ENCODE measurements at regions not wholly inside any gene's neighbourhood (a gene's known extent, or its start where the extent isn't known, plus 50 kb on each side); places are given as distances from the start of the nearest gene placed in this dataset.

- H3K27ac ChIP-seq: no peak overlapping the region
- TF ChIP-seq CTCF (conservative IDR thresholded peaks at IDR 0.05): no peak
Observed at GRCh38 chr2:128549646-128550260, 231.1 kb upstream of the HS6ST1 start.

GRCh38 chr2:128550389-128550788, 231.7 kb upstream of the HS6ST1 start:
- no peak for TF ChIP-seq CTCF (conservative IDR thresholded peaks at IDR 0.05)
- no peak overlapping the region for H3K27ac ChIP-seq

GRCh38 chr2:128550801-128551416, 232.2 kb upstream of the HS6ST1 start:
- TF ChIP-seq CTCF (conservative IDR thresholded peaks at IDR 0.05): no peak
- H3K27ac ChIP-seq: no peak overlapping the region

GRCh38 chr2:128551435-128551834, 232.8 kb upstream of the HS6ST1 start:
- no peak for TF ChIP-seq CTCF (conservative IDR thresholded peaks at IDR 0.05)
- no peak overlapping the region for H3K27ac ChIP-seq

GRCh38 chr2:128552141-128552805, 233.6 kb upstream of the HS6ST1 start:
- TF ChIP-seq CTCF (conservative IDR thresholded peaks at IDR 0.05): no peak
- no peak overlapping the region for H3K27ac ChIP-seq

- no peak for TF ChIP-seq CTCF (conservative IDR thresholded peaks at IDR 0.05)
- H3K27ac ChIP-seq: no peak overlapping the region
Observed at GRCh38 chr2:128552806-128553551, 234.3 kb upstream of the HS6ST1 start.

- no peak for TF ChIP-seq CTCF (conservative IDR thresholded peaks at IDR 0.05)
- no peak overlapping the region for H3K27ac ChIP-seq
Observed at GRCh38 chr2:128554151-128554769, 235.6 kb upstream of the HS6ST1 start.

All from VCaP (cell line).